ENCODE measurements at regions not wholly inside any gene's neighbourhood (a gene's known extent, or its start where the extent isn't known, plus 50 kb on each side); places are given as distances from the start of the nearest gene placed in this dataset.
"Not testable (repeated sequence)": the region's sequence is repeated elsewhere in the genome, so short reads cannot be mapped to it uniquely, and the experiment has no call there.

GRCh38 chr3:35849496-35849895, 210.2 kb downstream of the ARPP21 start:
- FAIRE-seq, result no peak

- no peak for FAIRE-seq
Observed at GRCh38 chr3:35849963-35850362, 210.6 kb downstream of the ARPP21 start.

GRCh38 chr3:35857004-35857403, 217.7 kb downstream of the ARPP21 start:
- no peak for FAIRE-seq

GRCh38 chr3:35862057-35862456, 222.7 kb downstream of the ARPP21 start:
- FAIRE-seq, result no peak

GRCh38 chr3:35864871-35865270, 225.5 kb downstream of the ARPP21 start:
- no peak for FAIRE-seq

- FAIRE-seq, result no peak
Observed at GRCh38 chr3:35867791-35868190, 228.5 kb downstream of the ARPP21 start.

- FAIRE-seq, result no peak
Observed at GRCh38 chr3:35871009-35871408, 231.7 kb downstream of the ARPP21 start.

GRCh38 chr3:35883929-35884328, 244.6 kb downstream of the ARPP21 start:
- FAIRE-seq, result no peak

GRCh38 chr3:35894735-35895134, 255.4 kb downstream of the ARPP21 start:
- FAIRE-seq, result no peak

- no peak for FAIRE-seq
Observed at GRCh38 chr3:35899245-35899644, 259.9 kb downstream of the ARPP21 start.

- FAIRE-seq, result no peak
Observed at GRCh38 chr3:35900079-35900478, 260.8 kb downstream of the ARPP21 start.

- peak; percentile 98 for FAIRE-seq
Observed at GRCh38 chr3:35908366-35909232, 269.3 kb downstream of the ARPP21 start.

- FAIRE-seq, result no peak
Observed at GRCh38 chr3:35919160-35919559, 279.8 kb downstream of the ARPP21 start.

- no peak for FAIRE-seq
Observed at GRCh38 chr3:35921718-35922117, 282.4 kb downstream of the ARPP21 start.

- FAIRE-seq, result not testable (repeated sequence)
Observed at GRCh38 chr3:35924070-35924469, 284.7 kb downstream of the ARPP21 start.

GRCh38 chr3:35927441-35927840, 288.1 kb downstream of the ARPP21 start:
- FAIRE-seq, result no peak

GRCh38 chr3:35929158-35929557, 289.8 kb downstream of the ARPP21 start:
- no peak for FAIRE-seq

- no peak for FAIRE-seq
Observed at GRCh38 chr3:35931867-35932266, 292.5 kb downstream of the ARPP21 start.

GRCh38 chr3:35932995-35933394, 293.7 kb downstream of the ARPP21 start:
- FAIRE-seq, result peak; percentile 13

GRCh38 chr3:35936571-35936970, 297.2 kb downstream of the ARPP21 start:
- no peak for FAIRE-seq

GRCh38 chr3:35944926-35945710, 305.8 kb downstream of the ARPP21 start:
- no peak for FAIRE-seq

GRCh38 chr3:35946121-35946853, 307.0 kb downstream of the ARPP21 start:
- no peak for FAIRE-seq

- FAIRE-seq, result no peak
Observed at GRCh38 chr3:35946854-35947515, 307.7 kb downstream of the ARPP21 start.

Data from islet of Langerhans (tissue), 1 donor.